ENCODE measurements at regions not wholly inside any gene's neighbourhood (a gene's known extent, or its start where the extent isn't known, plus 50 kb on each side); places are given as distances from the start of the nearest gene placed in this dataset.
"Not testable (repeated sequence)": the region's sequence is repeated elsewhere in the genome, so short reads cannot be mapped to it uniquely, and the experiment has no call there.

DNA sequence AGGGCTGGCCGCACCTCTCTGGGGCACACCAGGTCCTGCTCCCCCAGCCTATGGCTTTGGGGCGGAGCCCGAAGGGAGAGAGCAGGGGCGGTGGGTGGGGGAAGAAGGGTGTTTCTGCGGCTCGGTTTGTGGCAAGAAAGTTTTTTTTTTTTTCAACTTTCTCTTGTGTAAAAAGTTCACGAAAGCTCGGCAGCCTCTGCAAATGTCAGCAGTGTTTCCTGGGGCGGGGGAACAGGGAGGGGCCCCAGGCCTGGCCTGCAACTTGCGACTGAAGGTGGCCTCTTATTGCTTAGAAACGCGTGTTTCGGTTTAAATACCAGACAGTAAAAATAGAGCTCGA lies 137.4 kb upstream of the PTPN20 start:
- TF ChIP-seq, protein P1, sequence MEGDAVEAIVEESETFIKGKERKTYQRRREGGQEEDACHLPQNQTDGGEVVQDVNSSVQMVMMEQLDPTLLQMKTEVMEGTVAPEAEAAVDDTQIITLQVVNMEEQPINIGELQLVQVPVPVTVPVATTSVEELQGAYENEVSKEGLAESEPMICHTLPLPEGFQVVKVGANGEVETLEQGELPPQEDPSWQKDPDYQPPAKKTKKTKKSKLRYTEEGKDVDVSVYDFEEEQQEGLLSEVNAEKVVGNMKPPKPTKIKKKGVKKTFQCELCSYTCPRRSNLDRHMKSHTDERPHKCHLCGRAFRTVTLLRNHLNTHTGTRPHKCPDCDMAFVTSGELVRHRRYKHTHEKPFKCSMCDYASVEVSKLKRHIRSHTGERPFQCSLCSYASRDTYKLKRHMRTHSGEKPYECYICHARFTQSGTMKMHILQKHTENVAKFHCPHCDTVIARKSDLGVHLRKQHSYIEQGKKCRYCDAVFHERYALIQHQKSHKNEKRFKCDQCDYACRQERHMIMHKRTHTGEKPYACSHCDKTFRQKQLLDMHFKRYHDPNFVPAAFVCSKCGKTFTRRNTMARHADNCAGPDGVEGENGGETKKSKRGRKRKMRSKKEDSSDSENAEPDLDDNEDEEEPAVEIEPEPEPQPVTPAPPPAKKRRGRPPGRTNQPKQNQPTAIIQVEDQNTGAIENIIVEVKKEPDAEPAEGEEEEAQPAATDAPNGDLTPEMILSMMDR (conservative IDR thresholded peaks at IDR 0.05 in 1 of 2, IDR thresholded peaks at IDR 0.05 in 1 of 2; ENCODE audit: extremely low read depth in 1 of 2, insufficient read depth in 1 of 2, low read depth in 1 of 2, low read length in 2 of 2): not testable (repeated sequence)
- TF ChIP-seq EZH2 (IDR thresholded peaks at IDR 0.05; ENCODE audit: borderline replicate concordance, low read length): not testable (repeated sequence)
